Stimulated activated CD8-positive, alpha-beta memory T cell treated with anti-CD3 and anti-CD28 coated beads, Interleukin-4, amount 100 ng/mL, for 24 hours (primary cell): ENCODE measurements at regions not wholly inside any gene's neighbourhood (a gene's known extent, or its start where the extent isn't known, plus 50 kb on each side); places are given as distances from the start of the nearest gene placed in this dataset.

ENCODE experiments used
- DNase-seq: peaks from one replicate; pipeline ENCODE4 v3.0.0-alpha.2; 2020; ENCODE audit warnings: low read depth

GRCh38 chr10:131710142-131710861 lies 190.5 kb upstream of the PPP2R2D start:
- no peak for DNase-seq

GRCh38 chr10:131722121-131722520 lies 178.7 kb upstream of the PPP2R2D start:
- DNase-seq, result no peak

GRCh38 chr10:131722525-131723264 lies 178.1 kb upstream of the PPP2R2D start:
- no peak for DNase-seq

GRCh38 chr10:131723297-131724168 lies 177.3 kb upstream of the PPP2R2D start:
- no peak for DNase-seq

- DNase-seq, result no peak
Observed at GRCh38 chr10:131724169-131724545, 176.7 kb upstream of the PPP2R2D start.

GRCh38 chr10:131724891-131725580 lies 175.8 kb upstream of the PPP2R2D start:
- DNase-seq, result no peak

- no peak for DNase-seq
Observed at GRCh38 chr10:131725581-131726069, 175.2 kb upstream of the PPP2R2D start.

DNA sequence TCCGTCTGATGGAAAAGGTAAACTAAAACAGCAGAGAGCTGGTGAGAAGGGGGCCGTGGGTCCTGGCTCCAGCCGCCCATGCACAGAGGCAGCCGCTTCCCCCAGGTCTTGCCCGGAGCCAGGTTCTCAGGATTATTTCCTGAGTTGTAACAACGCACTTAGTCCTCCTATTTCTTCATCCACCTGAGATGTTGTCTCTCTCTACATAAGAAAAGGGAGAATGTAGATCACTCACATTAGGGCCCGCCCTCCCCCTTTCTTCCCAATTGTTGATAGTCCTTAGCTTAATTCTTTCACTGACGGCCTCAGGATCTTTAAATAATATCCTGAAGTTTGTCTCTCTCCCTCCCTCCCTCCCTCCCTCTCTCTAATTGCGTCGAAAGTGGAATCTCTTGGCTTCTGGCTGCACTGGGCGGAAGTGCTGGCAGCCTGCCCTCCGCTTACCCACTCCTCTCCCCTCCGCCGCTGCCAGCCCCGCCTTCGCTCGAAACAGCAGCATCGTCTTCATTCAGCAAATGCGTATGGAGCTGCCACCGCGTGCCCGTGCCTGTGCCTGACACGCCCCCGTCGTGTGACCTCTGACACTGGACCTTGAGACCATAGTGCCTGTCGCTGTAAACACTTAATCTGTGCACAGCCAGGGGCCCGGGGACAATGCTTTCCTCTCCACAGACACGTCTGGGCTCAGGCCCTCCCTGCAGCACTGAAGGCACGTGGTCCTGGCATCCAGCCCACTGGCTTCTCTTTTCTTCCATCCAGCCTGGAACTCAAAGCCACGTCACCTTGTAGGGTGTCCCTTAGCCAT lies 174.5 kb upstream of the PPP2R2D start:
- DNase-seq, result no peak

DNA sequence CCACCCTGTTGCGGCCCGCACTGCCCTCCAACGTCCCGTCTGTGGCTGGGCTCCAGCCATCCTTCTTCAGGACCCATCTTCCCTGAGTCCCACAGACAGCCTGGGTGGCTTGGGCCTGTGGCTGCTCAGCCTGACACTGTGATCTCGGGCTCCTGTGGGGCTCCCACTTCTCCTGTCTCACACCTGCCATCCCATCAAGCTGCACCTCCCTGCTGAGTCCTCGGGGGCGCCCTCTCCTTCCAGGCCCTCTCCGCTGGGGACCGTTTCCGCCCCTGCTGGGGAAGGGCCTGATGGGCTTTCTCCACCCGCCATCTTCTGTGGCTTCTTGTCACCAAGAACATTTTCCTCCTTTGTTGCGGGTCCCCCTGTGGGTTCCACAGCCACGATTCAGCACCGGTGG lies 173.8 kb upstream of the PPP2R2D start:
- no peak for DNase-seq

- no peak for DNase-seq
Observed at GRCh38 chr10:131727560-131727959, 173.2 kb upstream of the PPP2R2D start.

DNA sequence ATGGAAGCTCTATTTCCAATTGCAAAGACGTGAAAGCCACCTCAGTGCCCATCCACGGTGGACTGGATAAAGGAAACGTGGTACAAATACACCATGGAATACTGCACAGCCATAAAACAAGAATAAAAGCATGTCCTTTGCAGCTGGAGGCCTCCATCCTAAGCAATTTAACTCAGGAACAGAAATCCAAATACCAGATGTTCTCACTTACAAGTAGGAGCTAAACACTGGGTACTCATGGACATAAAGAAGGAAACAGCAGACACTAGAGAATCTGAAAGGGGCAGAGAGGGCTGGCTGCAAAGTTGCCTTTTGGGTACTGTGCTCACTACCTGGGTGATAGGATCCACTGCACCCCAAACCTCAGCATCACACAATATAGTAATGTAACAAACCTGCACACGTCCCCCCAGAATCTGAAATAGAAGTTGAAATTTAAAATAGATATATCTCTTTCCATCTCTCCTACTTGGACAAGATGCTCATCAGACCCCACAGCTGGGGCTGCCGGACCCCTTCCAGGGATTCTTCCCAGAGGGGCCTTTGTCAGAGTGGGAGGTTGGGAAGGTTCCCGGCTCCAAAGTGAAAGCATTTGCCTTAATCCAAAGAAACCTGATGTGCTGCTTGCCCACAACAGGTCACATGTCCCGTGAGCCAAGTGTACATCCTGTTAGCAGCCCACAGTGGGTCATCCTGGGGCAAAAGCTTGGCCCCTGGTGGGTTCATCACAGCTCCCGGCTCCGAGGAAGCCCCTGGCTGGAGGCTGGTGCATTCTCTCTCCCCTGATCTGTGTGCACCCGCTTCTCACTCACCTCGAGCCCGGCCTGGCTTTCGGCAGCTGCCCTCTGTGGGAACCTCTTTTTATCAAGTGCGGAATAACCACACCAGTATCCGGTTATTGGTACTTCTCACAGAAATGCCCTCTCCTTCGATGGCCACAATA lies 172.3 kb upstream of the PPP2R2D start:
- no peak for DNase-seq

- no peak for DNase-seq
Observed at GRCh38 chr10:131729361-131729760, 171.4 kb upstream of the PPP2R2D start.

- no peak for DNase-seq
Observed at GRCh38 chr10:131729938-131730660, 170.7 kb upstream of the PPP2R2D start.

- no peak for DNase-seq
Observed at GRCh38 chr10:131730771-131731497, 169.9 kb upstream of the PPP2R2D start.

DNA sequence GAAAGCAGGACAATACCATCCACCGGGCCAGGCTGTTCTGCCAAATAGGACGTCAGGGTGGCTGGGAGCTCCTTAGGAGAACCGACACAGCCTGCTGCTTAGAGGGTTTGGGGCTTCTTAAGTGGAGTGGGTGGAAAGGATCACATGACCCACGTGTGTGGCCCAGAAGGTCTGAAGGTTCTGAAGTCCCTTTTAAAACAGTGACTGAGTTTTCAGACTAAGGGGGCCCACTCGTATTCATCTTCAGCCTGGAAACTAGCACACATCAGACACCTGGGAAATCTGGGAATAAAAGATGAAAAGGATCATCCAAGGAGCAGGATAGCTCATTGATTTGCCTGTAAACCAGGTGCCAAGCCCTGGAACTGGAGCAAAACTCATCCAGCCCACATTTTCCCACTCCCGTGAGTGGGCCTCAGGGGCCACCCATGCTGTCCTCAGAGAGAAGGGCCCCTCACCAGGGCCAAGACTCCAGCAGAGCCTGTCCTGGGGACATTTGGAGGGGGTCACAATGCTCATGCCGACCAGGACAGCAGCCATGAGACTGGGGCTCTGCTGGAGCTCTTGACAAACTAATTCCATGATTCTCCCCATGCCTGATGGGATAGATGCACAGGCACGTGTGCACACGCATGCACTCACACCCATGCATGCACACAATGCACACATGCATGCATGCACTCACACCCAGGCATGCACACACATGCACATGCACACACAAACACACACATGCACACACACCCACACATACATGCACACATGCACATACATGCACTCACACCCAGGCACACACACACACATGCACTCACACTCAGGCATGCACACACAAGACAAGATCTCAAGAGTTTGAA lies 168.8 kb upstream of the PPP2R2D start:
- DNase-seq, result no peak

DNA sequence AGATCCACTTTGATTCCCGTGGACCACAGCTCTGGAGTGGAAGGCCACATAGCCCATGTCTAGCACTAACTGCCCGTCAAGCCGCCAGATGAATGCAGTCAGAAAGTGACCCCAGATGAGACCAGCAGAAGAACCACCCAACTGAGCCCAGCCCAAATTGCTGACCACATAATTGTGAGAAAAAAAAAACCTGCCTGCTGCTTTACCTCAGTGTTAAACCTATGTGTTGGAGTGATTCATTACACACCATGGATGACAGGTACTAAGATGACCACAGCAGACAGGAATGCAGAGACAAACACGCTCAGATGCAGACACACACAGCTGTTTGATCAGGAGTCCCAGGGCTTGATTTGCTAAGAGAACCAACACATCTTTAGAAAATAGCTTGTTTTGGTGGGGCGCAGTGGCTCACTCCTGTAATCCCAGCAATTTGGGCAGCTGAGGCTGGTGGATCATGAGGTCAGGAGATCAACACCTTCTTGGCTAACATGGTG lies 168.1 kb upstream of the PPP2R2D start:
- DNase-seq, result no peak

GRCh38 chr10:131733596-131733995 lies 167.2 kb upstream of the PPP2R2D start:
- DNase-seq, result no peak
